ENCODE measurements at regions not wholly inside any gene's neighbourhood (a gene's known extent, or its start where the extent isn't known, plus 50 kb on each side); places are given as distances from the start of the nearest gene placed in this dataset.

GRCh38 chr22:48652796-48653195 is 1174.9 kb downstream of the BRD1 start:
- no peak overlapping the region for H3K4me3 ChIP-seq (ENCODE audit: low read depth, low read length)
- TF ChIP-seq, protein P1, sequence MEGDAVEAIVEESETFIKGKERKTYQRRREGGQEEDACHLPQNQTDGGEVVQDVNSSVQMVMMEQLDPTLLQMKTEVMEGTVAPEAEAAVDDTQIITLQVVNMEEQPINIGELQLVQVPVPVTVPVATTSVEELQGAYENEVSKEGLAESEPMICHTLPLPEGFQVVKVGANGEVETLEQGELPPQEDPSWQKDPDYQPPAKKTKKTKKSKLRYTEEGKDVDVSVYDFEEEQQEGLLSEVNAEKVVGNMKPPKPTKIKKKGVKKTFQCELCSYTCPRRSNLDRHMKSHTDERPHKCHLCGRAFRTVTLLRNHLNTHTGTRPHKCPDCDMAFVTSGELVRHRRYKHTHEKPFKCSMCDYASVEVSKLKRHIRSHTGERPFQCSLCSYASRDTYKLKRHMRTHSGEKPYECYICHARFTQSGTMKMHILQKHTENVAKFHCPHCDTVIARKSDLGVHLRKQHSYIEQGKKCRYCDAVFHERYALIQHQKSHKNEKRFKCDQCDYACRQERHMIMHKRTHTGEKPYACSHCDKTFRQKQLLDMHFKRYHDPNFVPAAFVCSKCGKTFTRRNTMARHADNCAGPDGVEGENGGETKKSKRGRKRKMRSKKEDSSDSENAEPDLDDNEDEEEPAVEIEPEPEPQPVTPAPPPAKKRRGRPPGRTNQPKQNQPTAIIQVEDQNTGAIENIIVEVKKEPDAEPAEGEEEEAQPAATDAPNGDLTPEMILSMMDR (IDR thresholded peaks at IDR 0.05; ENCODE audit: borderline replicate concordance, insufficient read depth, low read depth, low read length): no peak

GRCh38 chr22:48651981-48652538 is 1175.6 kb downstream of the BRD1 start:
- H3K4me3 ChIP-seq (ENCODE audit: low read depth, low read length): no peak overlapping the region

DNA sequence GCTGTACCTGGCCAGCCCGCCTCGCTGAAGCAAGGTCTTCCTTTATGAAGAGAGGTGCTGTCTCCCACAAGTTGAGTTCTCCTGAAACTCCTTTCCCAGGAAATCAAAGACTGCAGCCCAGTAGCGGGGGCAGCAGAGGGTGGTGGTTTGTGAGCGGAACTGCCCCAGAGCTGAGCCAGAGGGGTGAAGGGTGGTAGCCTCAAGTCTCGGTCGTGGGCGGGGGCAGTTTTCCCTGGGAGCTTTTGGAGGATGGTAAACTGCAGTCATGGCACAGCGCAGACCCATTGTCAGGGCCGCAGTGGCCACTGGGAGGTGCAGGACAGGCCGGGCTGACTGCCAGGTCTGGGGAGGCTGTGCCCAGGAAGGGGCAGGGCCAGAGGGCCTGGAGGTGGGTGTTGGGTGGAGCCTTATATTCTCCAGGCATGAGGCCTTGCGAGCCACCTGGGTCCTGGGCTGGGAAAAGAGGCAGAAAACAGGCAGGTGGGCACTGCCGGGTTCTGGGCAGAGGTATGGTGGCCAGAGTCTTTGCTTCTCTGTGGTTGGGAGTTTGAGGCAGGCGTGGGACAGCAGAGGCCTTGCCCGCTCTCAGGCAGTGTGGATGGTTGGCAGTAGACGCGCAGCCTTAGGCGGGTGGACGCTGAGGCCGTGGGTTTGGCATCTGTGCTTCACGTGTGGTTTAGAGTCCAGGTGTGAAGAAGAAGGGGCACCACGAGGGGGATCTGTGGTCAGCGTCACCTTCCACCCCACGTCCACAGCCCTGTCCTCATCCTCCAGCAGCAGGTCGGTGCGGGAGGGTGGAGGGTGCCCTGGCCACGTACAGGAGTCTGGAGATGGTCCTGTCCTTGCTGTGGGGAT is 1176.4 kb downstream of the BRD1 start:
- TF ChIP-seq, protein P1 (IDR thresholded peaks at IDR 0.05; ENCODE audit: borderline replicate concordance, insufficient read depth, low read depth, low read length): no peak
- no peak overlapping the region for H3K4me3 ChIP-seq (ENCODE audit: low read depth, low read length)

More at GRCh38 chr22:48651981-48652538, 1175.6 kb downstream of the BRD1 start:
- TF ChIP-seq, protein P1 (IDR thresholded peaks at IDR 0.05; ENCODE audit: borderline replicate concordance, insufficient read depth, low read depth, low read length): no peak

DNA sequence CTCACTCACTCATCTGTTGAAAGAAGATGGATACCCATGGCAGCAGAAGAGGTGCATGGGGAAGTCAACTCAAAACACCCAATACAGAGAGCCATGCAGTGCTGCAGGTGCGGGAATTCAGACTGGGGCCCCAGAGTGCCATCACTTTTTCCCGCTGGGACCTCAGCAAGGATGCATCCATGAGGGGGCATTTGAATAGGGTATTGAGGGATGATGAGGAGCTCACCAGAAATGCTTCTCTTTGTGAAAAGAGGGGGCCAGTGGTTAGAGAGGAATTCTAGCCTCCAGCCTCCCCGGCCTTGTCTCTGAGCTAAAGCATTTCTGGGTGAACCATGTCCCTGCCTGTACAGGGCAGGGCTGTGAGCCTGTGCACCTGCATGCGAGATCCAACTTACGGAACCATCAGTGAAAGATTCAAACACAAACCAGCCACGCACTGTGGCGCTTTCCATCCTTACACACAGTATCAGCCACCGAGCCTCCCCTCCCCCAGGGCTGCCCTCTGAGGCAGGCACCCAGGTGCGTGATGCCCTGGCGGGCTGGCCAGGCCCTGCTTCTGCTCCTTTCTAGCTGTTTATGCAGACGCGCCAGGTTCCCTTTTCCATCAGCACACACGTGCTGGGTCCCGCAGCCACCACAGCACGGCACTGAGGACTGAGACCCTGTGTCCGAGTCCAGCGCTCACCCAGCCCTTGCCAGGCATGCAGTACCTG is 1177.2 kb downstream of the BRD1 start:
- TF ChIP-seq, protein P1 (IDR thresholded peaks at IDR 0.05; ENCODE audit: borderline replicate concordance, insufficient read depth, low read depth, low read length): no peak
- no peak overlapping the region for H3K4me3 ChIP-seq (ENCODE audit: low read depth, low read length)

DNA sequence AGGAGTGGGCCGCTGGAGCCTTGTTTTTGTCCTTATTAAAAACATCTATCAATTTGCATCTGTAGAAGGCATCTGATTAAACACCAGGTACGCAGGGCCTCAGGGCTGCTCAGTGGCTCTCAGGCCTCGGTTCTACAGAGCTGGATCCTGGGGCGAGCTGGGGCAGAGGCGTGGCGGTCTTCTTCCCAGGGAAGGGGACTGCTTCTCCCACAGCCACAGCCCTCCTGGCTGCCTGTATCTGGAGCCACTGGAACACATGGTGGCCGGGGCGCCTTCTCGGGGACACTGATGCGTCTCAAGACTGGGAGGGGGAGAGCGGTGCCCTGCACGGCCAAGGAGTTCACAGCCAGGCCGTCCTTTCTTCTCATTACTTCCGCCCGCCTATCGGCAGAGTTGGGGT is 1178.2 kb downstream of the BRD1 start:
- no peak overlapping the region for H3K4me3 ChIP-seq (ENCODE audit: low read depth, low read length)
- TF ChIP-seq, protein P1 (IDR thresholded peaks at IDR 0.05; ENCODE audit: borderline replicate concordance, insufficient read depth, low read depth, low read length): no peak

GRCh38 chr22:48649031-48649430 is 1178.6 kb downstream of the BRD1 start:
- no peak overlapping the region for H3K4me3 ChIP-seq (ENCODE audit: low read depth, low read length)
- TF ChIP-seq, protein P1 (IDR thresholded peaks at IDR 0.05; ENCODE audit: borderline replicate concordance, insufficient read depth, low read depth, low read length): no peak
